GM12891 (cell line): ENCODE measurements at regions not wholly inside any gene's neighbourhood (a gene's known extent, or its start where the extent isn't known, plus 50 kb on each side); places are given as distances from the start of the nearest gene placed in this dataset.

Experiments used
- POLR2A ChIP-seq: IDR thresholded peaks from 2 replicates; pipeline ENCODE4 v1.6.1; 2011; ENCODE audit warnings: low read depth, low read length, control low read depth
- POLR2AphosphoS5 ChIP-seq: IDR thresholded peaks from 2 replicates; pipeline ENCODE4 v1.6.1; 2011; ENCODE audit warnings: low read depth, low read length, control low read depth
- POU2F2 ChIP-seq: IDR thresholded peaks from 2 replicates; pipeline ENCODE4 v1.6.1; 2011; ENCODE audit warnings: low read depth, mild to moderate bottlenecking, control low read depth, low read length, moderate library complexity
- SPI1 ChIP-seq: IDR thresholded peaks from 2 replicates; pipeline ENCODE4 v1.6.1; 2011; ENCODE audit warnings: low read depth, low read length, control low read depth
- TAF1 ChIP-seq: IDR thresholded peaks from 2 replicates; pipeline ENCODE4 v1.6.1; 2011; ENCODE audit warnings: low read depth, low read length, control low read depth

DNA sequence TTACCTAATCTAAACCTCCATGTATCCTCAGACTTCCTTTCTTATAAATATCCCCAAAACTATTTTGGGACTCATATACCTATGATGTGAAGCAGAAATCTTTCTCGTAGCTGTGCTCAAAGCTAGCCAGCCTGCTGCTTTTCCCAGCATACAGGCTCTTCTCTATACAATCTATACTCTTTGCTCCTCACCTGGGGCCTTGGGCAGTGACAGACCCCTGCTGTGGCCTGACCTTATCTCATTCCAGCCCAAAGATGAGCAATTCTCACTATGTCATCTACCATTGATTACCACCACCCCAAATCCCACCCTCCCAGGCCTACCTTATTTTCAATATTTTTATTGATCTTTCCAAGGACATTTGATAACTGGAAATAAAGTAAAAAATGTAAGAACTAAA lies 83.2 kb upstream of the FBXL4 start:
- TF ChIP-seq POLR2AphosphoS5 (no peak), POLR2A (no peak), TAF1 (no peak), POU2F2 (no peak), SPI1 (no peak)
